ENCODE measurements at regions not wholly inside any gene's neighbourhood (a gene's known extent, or its start where the extent isn't known, plus 50 kb on each side); places are given as distances from the start of the nearest gene placed in this dataset.

GRCh38 chr2:123723706-123724105 lies 301.4 kb upstream of the CNTNAP5 start:
- H3K4me1 ChIP-seq (ENCODE audit: control insufficient read depth, insufficient read depth, low read length), result no peaks in the 10 kb centered on the region
- no peaks in the 10 kb centered on the region for H3K27me3 ChIP-seq (ENCODE audit: control insufficient read depth, insufficient read depth, low read length)
- 0 out of 2 replicates have a peak, but pooled peaks cover 2% of the 10 kb centered on the region for H3K9me3 ChIP-seq (ENCODE audit: control insufficient read depth, insufficient read depth, low read depth, low read length)
- H3K36me3 ChIP-seq (ENCODE audit: control insufficient read depth, insufficient read depth, low read length), result no peaks in the 10 kb centered on the region
- ATAC-seq (no peak), DNase-seq (ENCODE audit: low read depth, low spot score) (no peak)
- POLR2A ChIA-PET, result no interaction called here
- no TSS peak for BruUV-seq (replicated peaks)
- CTCF ChIA-PET, result no interaction called here
- no peak for TF ChIP-seq REST (IDR thresholded peaks at IDR 0.05; ENCODE audit: insufficient read depth in 1 of 2, low read depth in 2 of 2, low read length in 1 of 2)
- no peak for TF ChIP-seq SIN3A (IDR thresholded peaks at IDR 0.05; ENCODE audit: borderline replicate concordance, insufficient read depth, low read depth, low read length)
- TF ChIP-seq POLR2AphosphoS5 (IDR thresholded peaks at IDR 0.05; ENCODE audit: low read depth, low read length), result no peak
- no peak for TF ChIP-seq TCF7L2 (IDR thresholded peaks at IDR 0.05; ENCODE audit: low read depth, low read length)
- no peak for TF ChIP-seq CTCF (IDR thresholded peaks at IDR 0.05)
- no peak overlapping the region for H3K27ac ChIP-seq (ENCODE audit: low read length)
- in situ Hi-C loops (cut with HindIII; ENCODE audit: low pct_unique_long_range_greater_than_20kb, low sequenced_read_pairs), result no loop called here
- H3K4me3 ChIP-seq (ENCODE audit: low read depth in 2 of 2, low read length in 2 of 2), result no peak overlapping the region
- intact Hi-C loops (cut with micrococcal nuclease; ENCODE audit: unreplicated experiment), result no loop called here

- in situ Hi-C loops (cut with HindIII; ENCODE audit: low pct_unique_long_range_greater_than_20kb, low sequenced_read_pairs), result no loop called here
- CTCF ChIA-PET, result no interaction called here
- H3K27ac ChIP-seq (ENCODE audit: low read length), result no peak overlapping the region
- no peak overlapping the region for H3K4me3 ChIP-seq (ENCODE audit: low read depth in 2 of 2, low read length in 2 of 2)
- POLR2A ChIA-PET, result no interaction called here
- no peak for ATAC-seq
- DNase-seq (ENCODE audit: low read depth, low spot score), result no peak
- peaks cover 3% of the 10 kb centered on the region; the same call in 1 of the 2 replicates for H3K9me3 ChIP-seq (ENCODE audit: control insufficient read depth, insufficient read depth, low read depth, low read length)
- H3K27me3 ChIP-seq (ENCODE audit: control insufficient read depth, insufficient read depth, low read length), result no peaks in the 10 kb centered on the region
- H3K4me1 ChIP-seq (ENCODE audit: control insufficient read depth, insufficient read depth, low read length), result no peaks in the 10 kb centered on the region
- intact Hi-C loops (cut with micrococcal nuclease; ENCODE audit: unreplicated experiment), result no loop called here
- BruUV-seq (replicated peaks), result no TSS peak
- H3K36me3 ChIP-seq (ENCODE audit: control insufficient read depth, insufficient read depth, low read length), result no peaks in the 10 kb centered on the region
- TF ChIP-seq CTCF (IDR thresholded peaks at IDR 0.05) (no peak), SIN3A (IDR thresholded peaks at IDR 0.05; ENCODE audit: borderline replicate concordance, insufficient read depth, low read depth, low read length) (no peak), TCF7L2 (IDR thresholded peaks at IDR 0.05; ENCODE audit: low read depth, low read length) (no peak), REST (IDR thresholded peaks at IDR 0.05; ENCODE audit: insufficient read depth in 1 of 2, low read depth in 2 of 2, low read length in 1 of 2) (no peak), POLR2AphosphoS5 (IDR thresholded peaks at IDR 0.05; ENCODE audit: low read depth, low read length) (no peak)
These were observed 292.5 kb upstream of the CNTNAP5 start for GRCh38 chr2:123732563-123732962.

All from Panc1 (cell line).